H1 (cell line): ENCODE measurements at regions not wholly inside any gene's neighbourhood (a gene's known extent, or its start where the extent isn't known, plus 50 kb on each side); places are given as distances from the start of the nearest gene placed in this dataset.

Source experiments
- CHD7 ChIP-seq: fragments of 300-600 bp; sonication (generic); IDR thresholded peaks from 2 replicates; pipeline ENCODE4 v1.7.1; 2012; ENCODE audit warnings: low read length, moderate library complexity, mild to moderate bottlenecking, inconsistent platforms; ENCODE audit not compliant: insufficient replicate concordance
- POLR2AphosphoS5 ChIP-seq: IDR thresholded peaks from 2 replicates; pipeline ENCODE4 v1.6.1; 2011; ENCODE audit warnings: low read depth, low read length
- SP4 ChIP-seq: IDR thresholded peaks from 2 replicates; pipeline ENCODE4 v1.6.1; 2012; ENCODE audit warnings: low read length, inconsistent platforms

- no peak for TF ChIP-seq CHD7
- no peak for TF ChIP-seq POLR2AphosphoS5
- no peak for TF ChIP-seq SP4
Observed at GRCh38 chr6:113649276-113649675, 207.9 kb upstream of the MARCKS start (continued).
